NCI-H226 (cell line): ENCODE measurements at regions not wholly inside any gene's neighbourhood (a gene's known extent, or its start where the extent isn't known, plus 50 kb on each side); places are given as distances from the start of the nearest gene placed in this dataset.

Experiments
- DNase-seq: peaks from one replicate; pipeline ENCODE4 v3.0.0-alpha.2; 2015

- no peak for DNase-seq
Measured at GRCh38 chr2:62447411-62447810, 58.6 kb downstream of the TMEM17 start.

GRCh38 chr2:62446491-62446890 lies 59.5 kb downstream of the TMEM17 start:
- no peak for DNase-seq

DNA sequence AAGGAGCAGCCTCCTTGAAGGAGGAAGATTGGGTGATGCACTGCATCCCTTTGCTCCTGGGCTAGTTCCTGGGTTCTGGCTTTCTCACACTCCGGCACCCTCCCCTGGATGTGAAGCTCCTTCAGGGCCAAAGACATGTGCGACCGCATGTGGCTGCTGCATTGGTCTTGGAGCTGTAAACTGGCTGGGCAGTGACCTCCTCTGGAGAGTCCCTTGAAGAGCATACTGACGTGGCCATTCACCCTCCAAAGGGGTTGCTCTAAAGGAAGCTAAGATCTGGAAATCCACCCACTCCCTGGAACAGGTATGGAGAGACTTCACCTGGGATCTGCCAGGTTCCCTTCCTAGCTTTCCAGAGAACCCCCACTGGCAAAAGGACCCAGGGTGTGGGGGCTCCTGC lies 62.1 kb downstream of the TMEM17 start:
- no peak for DNase-seq

GRCh38 chr2:62443471-62443870 lies 62.5 kb downstream of the TMEM17 start:
- DNase-seq, result no peak

DNA sequence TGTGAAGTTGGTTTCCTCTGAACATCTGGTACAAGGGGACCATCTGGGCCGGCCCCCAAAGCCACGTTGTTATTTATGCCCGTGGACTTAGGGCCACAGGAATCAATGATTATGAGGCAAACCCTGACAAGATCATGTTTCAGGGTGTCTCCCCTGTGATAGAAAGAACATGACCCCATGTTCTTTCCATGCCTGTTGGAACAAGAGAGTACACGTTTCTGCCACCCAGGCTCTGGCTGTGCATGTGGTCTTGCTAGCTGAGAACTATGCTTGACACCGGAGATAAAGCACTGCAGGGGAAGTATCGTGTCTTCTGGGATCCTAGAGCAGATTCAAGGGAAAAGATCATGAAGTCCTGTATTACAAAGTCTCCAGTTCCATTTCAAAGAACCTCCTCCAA lies 64.2 kb downstream of the TMEM17 start:
- DNase-seq, result no peak

DNA sequence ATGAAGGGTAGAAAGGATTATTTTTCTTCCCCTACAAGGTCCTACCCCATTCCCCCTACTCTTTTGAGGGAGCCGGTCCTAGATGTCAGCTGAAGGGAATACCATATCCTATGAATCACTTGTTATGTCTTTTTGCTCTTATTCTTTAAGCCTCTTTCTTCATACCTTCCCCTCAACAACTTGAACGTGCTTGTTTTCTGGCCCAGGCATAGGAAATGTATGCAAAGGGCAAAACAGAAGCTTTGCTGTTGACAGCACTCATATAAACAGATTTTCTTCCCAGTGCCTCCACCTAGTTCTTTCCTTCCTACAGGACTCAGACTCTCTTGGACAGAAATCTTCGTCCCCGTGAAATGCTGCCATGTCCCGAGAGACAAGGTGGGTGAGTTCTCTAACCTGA lies 64.6 kb downstream of the TMEM17 start:
- DNase-seq, result no peak

DNA sequence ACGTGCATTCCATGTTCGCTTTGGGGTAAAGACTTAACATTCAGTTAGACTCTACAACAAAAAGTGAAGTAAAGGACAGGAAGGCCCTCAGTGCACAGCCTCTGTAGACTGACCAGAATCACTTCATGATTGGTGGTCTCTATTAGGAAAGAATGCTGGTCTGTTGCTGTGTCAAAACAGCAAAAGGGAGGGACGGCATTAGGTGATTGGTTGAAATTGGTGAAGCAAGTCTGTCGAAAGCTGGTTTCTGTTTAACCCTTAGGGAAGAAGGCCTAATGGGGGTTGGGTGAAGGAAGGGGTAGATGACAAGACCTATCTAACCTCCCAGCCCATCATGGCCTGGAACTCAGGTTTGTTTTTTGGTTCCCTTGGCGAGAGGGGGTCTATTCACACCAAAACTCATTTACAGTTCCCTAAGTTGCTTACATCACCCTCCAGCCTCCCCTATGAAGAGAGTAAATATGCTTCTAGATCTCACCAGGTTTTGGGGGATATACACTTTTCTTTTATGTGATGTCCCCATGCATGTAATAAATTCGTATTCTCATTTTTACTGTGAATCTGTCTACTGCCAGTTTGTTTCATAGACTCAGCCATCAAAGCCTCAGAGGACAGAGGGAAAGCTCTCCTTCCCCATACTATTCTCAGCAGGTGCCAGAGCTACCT lies 65.6 kb downstream of the TMEM17 start:
- DNase-seq, result no peak

DNA sequence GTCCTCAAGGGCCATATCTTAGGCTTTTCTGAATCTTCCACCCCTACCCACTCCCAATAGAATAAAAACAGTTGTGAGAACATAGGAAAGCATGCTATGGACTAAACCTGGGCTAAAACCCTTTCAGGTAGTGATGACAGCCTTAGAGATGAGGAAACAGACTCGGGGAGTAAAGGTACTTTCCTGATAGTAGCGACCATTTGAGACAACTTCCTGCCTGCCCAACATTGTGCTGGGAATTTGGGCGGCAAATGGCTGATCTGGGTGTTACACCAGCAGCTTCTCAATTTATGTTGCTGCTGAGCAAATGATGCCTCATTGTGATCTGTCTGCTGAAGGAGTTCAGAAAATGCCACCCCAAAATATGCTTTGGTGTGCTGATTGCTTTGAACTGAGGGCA lies 66.6 kb downstream of the TMEM17 start:
- no peak for DNase-seq

GRCh38 chr2:62437785-62438184 lies 68.2 kb downstream of the TMEM17 start:
- DNase-seq, result no peak

GRCh38 chr2:62435720-62436119 lies 70.3 kb downstream of the TMEM17 start:
- DNase-seq, result no peak

GRCh38 chr2:62432407-62432806 lies 73.6 kb downstream of the TMEM17 start:
- DNase-seq, result no peak

- DNase-seq, result no peak
Measured at GRCh38 chr2:62431512-62431911, 74.5 kb downstream of the TMEM17 start.

- DNase-seq, result no peak
Measured at GRCh38 chr2:62430146-62430545, 75.8 kb downstream of the TMEM17 start.

GRCh38 chr2:62427146-62427545 lies 78.8 kb downstream of the TMEM17 start:
- DNase-seq, result no peak

DNA sequence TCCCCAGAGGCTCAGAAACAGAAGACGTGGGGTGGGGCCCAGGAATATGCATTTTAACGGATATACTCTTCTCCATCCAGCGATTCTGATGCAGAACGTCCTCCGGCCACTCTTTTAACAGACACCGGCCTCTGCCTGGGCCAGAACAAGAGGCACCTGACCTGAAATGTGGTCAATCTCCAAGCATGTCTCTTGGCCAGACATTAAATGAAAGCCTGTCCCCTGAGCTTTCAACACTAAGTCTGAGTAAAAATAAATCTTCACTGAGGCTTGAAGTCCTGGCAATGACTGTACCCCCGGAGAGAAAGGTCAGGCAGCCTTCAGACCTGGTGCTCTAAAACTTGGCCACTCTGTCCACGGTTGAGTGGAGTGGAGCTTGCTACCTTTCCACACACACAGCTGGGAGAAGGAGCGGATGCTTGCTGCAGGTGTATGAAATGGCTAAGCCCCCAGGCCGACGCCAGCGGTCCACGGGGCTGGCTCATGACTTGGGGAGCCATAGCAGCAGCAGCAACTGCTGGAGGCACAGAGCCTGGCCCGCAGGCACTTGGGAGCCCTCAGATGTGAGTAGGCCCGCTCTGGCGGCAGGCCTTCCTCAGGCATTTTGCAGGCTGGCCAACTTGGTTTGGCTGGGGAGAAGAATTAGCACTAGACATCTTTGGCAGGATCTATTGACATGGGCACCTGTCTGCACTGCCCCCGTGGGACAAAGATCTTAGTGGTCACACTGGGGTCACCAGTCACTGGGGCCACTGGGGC lies 79.7 kb downstream of the TMEM17 start:
- no peak for DNase-seq

GRCh38 chr2:62425684-62426083 lies 80.3 kb downstream of the TMEM17 start:
- no peak for DNase-seq

- DNase-seq, result no peak
Measured at GRCh38 chr2:62424899-62425298, 81.1 kb downstream of the TMEM17 start.

DNA sequence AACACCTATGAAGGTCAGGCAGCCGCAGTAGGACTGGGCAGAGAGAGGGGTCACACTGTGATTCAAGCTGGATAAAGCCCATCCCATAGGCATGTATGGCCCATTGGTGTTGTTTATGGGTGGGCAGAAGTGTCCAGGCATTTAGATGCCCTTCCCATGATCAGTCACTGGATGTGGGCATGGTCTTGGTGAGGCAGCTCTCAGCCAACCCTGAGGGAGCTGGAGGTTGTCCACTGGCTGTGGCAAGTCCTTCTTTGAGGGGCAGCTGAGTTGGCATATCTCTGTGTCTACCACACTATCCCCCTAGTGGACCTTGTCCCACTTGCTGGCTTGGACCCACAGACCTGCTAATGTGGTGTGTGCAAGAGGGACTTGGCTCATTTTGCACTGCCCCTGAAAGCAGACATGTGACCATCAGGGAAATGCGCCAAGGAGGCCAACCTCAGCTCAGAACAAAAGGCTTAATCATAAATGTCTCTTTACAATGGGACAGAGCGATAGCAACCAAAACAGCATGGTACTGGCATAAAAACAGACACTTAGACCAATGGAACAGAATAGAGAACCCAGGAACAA lies 82.0 kb downstream of the TMEM17 start:
- DNase-seq, result no peak

DNA sequence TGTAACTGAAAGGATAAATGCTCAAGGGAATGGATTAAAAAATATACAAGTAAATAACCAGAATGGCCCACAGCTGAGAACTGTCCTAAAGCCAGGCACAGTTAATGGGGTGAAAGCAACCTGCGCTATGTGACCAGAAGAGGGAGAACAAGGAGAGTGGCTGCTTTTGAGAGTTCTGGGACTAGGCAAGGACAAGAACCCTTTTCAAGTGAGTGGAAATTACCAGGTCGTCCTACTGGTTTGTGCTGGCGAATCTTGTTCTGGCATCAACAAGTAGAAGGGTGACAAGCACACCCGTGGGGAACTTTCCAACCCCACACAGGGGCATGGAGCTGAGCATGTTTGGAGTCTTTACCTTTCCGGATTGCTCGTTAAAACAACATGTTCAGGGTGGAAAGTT lies 82.8 kb downstream of the TMEM17 start:
- DNase-seq, result no peak

GRCh38 chr2:62415518-62415917 lies 90.5 kb downstream of the TMEM17 start:
- DNase-seq, result no peak

DNA sequence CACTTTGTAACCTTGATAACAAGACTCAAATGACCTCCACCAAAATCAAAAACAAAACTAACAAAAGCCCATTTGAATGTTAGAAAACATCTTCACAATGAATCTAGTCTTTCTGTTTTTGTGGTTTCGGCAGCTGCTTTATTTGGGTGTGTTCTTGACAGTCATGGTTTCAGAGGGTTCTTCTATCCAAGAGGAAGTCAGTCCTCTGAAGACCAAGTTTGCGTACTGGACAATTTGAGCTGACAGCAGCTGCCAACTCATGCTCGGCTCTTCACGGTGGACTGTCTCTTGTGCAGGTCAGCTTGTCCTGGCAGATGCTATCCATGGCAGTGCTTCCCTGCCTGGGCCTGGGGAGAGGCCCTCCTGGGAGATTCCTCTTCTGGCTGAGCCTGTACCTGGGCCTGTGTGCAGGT lies 91.0 kb downstream of the TMEM17 start:
- no peak for DNase-seq

- DNase-seq, result no peak
Measured at GRCh38 chr2:62413116-62413663, 92.8 kb downstream of the TMEM17 start.

- DNase-seq, result peak; percentile 11
Measured at GRCh38 chr2:62412347-62412742, 93.7 kb downstream of the TMEM17 start.

GRCh38 chr2:62410926-62411456 lies 95.0 kb downstream of the TMEM17 start:
- DNase-seq, result peak; percentile 5
